Stimulated activated CD4-positive, alpha-beta T cell treated with anti-CD3 and anti-CD28 coated beads, Interleukin-4, amount 100 ng/mL, for 1 hour (primary cell): ENCODE measurements at regions not wholly inside any gene's neighbourhood (a gene's known extent, or its start where the extent isn't known, plus 50 kb on each side); places are given as distances from the start of the nearest gene placed in this dataset.

Experiments used
- DNase-seq: peaks from one replicate; pipeline ENCODE4 v3.0.0-alpha.2; 2020

DNA sequence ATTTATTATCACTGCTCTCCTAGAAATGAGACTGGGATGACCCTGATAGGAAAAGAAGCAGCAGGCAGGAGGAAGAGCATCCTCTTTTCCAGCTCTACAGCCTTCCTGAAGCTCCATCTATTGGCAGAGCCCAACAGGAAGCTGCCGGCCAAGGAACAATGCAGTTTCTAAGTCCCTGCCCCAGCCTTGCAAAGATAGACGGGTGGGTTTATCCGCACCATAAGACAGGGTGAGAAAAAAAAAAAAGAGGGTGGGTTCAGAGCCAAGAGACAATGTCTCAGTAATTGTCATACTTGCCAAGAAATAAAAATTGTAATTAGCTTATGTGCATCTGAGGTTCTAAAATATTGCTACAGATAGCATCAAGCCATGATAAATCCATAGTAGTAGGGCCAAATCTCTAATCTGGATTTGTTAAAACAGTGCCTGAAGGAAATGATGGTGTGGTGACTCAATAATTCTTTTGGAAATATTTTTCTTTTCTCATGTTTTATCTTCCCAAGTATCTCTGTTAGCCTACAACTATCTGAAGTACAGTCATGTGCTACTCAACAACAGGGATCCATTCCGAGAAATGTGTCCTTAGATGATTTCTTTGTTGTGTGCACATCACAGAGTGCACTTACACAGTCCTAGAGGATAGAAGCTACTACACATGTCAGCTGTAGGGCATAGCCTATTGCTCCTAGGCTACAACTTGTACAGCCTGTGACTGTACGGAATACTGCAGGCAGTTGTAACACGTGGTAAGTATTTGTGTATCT, 242.9 kb upstream of the CXCL12 start:
- no peak for DNase-seq

- no peak for DNase-seq
Observed at GRCh38 chr10:44628921-44629320, 244.0 kb upstream of the CXCL12 start.

DNA sequence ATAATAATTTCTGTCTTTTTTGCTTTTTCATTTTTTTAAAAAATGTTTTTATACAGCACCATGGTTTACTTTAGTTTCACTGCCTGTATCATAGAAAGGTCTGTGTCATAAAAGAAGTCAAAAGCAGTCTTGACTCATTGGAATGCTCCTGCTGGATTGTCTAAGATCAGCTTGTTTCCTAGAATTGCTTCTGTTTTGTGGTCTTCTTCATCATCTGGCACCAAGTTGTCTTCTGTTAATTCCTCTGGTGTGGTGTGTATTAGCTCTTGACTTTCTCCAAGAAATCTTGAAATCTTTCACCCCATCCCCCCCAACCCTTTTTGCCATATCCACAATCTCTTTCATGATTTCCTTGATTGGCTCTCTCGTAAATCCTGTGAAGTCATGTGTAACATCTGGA, 250.3 kb upstream of the CXCL12 start:
- DNase-seq, result no peak

DNA sequence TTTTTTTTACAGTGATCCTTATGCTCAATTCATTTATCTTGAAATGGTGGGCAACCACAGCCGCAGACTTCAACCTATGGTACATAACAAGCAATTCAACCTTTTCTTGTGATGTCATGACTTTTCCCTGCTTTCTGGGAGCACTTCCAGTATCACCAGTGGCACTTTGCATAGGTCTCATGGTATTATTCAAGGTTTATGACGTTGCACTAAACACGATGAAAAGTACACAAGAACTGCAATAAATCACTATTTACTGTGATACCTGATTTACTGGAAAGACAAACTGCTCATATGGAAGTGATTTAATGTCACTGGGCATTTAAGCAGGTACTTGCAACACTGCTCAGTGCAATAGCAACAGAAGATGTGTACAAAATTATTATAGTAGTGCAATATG, 251.7 kb upstream of the CXCL12 start:
- DNase-seq, result no peak

DNA sequence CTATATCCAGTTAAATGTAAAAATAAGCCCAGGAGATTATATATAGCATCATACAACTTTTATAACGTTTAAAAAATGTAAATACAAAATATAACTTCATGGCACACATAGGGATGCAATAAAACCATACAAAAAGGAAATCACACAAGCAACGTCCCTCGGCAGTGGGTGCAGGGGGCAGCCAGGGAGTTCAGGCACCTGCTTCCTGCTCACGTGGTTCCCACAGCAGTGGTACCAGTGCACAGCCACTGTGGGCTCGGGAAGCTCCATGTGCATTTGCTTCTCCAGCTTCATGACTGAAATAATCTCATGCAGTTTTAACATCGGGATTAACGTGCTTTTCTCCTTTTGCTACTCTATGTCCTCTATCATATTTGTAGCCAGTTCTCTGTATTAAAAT, 255.5 kb upstream of the CXCL12 start:
- DNase-seq, result no peak

- DNase-seq, result no peak
Observed at GRCh38 chr10:44647473-44647872, 262.6 kb upstream of the CXCL12 start.

DNA sequence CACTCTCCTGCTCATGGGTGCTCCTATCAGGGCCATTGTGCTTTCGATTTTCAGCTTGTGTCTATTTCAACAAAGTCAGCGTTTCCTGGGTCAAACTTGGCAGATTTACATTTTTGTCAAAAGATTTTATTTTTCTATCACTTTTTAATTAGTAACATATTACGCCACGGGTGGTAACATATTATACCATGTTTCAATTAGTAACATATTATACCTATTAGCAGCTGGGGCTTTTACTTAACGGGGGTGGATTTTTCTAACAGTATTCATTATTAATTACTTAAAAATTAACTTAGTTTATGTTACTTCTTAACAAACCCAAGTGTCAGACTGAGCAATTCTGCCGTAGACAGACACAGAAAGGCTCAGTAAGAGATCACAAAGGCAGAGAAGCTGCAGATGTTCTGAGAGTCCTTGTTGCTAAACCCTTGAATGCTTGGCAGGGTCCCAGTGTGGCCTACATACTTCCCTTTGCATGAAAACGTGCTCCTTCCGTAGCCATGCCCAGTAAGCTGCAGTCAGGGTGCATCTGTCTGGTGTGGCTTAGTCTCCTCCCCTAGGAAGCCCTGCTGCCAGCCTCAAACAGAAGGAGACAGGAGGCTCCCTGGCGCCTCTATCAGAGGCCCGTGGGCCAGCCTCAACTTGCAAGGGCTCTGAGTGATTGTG, 263.1 kb upstream of the CXCL12 start:
- DNase-seq, result no peak

GRCh38 chr10:44650691-44651661, 260.2 kb upstream of the TMEM72 start:
- DNase-seq, result no peak

DNA sequence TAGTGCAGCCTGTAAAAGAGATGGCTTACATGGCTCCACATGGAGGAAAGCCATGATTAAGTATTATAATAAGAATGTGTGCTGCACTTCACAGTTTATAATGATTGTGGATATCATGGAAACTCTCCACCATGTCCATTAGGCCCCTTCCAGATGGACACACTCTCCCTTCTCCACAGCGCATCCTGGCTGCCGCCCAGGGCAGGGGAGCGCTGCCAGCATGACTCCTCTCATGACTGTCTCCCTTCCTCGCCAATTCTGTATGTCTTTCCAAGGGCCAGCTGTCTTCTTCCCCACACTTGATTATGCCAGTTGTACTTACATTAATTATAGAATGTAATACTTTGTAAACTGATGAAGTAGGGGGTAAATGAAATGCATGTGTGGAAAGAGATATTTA, 259.3 kb upstream of the TMEM72 start:
- DNase-seq, result no peak

DNA sequence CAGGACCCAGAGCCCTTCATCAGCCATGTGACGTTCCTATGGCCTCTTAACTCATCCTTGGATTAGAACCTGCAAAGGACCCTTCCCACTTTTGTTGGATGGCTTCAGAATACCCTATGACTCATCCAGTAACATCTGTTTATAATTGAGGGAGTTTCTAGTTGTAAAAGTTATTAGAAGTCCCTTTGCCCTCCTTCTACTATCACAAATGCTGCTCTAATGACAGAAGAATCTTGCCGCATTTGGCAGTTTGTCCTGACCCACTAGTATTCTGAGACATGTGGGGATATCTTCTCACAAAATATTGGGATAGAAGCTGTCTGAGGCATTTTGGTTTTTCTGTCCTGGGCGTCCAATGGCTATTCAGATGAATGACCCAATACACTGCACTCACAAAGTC, 251.8 kb upstream of the TMEM72 start:
- DNase-seq, result no peak

- no peak for DNase-seq
Observed at GRCh38 chr10:44660271-44660670, 250.9 kb upstream of the TMEM72 start.

DNA sequence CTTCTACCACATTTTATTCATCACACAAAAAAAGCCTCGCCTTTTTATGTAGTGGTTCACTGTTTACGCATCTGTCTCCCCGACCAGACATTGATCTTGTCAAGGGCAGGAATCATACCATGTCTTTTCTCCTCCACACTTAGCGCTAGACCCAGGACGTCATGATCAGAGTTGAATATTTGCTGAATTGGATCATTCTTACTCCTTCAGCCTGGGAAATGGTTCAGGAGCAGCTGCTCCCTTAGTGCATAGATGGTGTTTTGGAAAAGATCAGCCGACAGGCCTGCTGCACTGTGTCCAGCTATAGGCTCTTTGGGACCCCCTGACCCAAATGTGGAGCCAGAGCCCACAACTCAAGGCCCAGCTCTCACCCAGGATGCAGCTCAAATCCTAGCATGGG, 249.1 kb upstream of the TMEM72 start:
- no peak for DNase-seq

- no peak for DNase-seq
Observed at GRCh38 chr10:44668336-44668735, 242.8 kb upstream of the TMEM72 start.

DNA sequence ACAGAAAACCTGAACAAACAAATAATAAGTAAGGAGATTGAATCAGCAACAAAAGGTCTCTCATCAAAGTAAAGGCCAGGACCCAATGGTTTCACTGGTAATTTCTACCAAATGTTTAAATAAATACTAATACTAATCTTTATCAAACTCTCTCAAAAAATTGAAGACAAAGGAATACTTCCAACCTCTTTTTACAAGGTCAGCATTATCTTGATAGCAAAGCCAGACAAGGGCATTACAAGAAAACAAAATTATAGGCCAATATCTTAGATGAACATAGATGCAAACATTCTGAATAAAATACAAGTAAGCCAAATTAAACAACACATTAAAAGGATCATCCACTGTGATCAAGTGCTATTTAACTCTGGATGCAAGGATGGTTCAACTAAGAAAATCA, 239.8 kb upstream of the TMEM72 start:
- DNase-seq, result no peak

GRCh38 chr10:44673245-44673983, 237.7 kb upstream of the TMEM72 start:
- DNase-seq, result no peak

GRCh38 chr10:44674536-44675386, 236.4 kb upstream of the TMEM72 start:
- DNase-seq, result no peak

- DNase-seq, result no peak
Observed at GRCh38 chr10:44675387-44675874, 235.7 kb upstream of the TMEM72 start.

DNA sequence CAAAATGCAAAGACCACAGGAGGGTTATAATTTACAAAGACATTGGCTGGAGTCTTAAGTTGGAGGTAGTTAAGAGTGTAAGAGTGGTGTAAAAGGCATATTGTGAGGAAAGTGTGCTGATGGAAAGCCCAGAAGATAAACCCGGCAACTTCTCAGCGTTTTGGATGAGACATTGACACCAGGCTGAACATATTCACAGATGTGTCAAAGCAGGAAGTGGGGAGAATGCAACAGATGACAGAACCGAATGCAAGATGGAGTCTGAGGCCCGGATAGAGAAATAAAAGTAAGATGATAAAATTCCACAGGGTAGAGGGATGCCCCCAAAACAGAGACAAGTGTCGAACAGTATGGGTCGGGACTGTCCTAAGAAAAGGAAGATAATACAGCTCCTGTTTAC, 230.4 kb upstream of the TMEM72 start:
- DNase-seq, result no peak

GRCh38 chr10:44682507-44682906, 228.6 kb upstream of the TMEM72 start:
- no peak for DNase-seq

- DNase-seq, result no peak
Observed at GRCh38 chr10:44684661-44685060, 226.5 kb upstream of the TMEM72 start.

- DNase-seq, result no peak
Observed at GRCh38 chr10:44685220-44685619, 225.9 kb upstream of the TMEM72 start.

GRCh38 chr10:44685747-44686146, 225.4 kb upstream of the TMEM72 start:
- no peak for DNase-seq
